ENCODE measurements at regions not wholly inside any gene's neighbourhood (a gene's known extent, or its start where the extent isn't known, plus 50 kb on each side); places are given as distances from the start of the nearest gene placed in this dataset.

DNA sequence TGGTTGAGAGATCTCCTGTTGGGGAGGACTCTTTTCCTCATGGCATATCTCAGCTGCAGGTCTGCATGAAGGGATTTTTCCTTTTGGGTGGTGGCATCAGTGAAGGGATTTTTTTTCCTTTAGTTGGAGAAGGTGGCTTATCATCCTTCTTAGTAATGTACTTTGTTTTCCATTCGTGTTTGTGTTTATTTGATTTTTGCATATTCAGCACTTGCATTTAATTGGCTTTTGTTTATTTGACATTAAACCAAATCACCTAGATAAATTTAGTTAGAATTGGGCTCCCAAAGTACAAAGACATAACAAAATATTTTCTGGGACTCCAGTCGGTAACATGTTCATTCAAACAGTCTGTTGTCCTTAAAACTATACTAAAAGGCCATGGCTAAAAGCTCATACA lies 56.2 kb upstream of the MANEA start:
- Histone ChIP-seq H3K27me3 (replicated peaks in 1 of 7) (no peaks in the 10 kb centered on the region), H3K4me1 (no peaks in the 10 kb centered on the region), H3K27ac (no peak overlapping the region), H3K36me3 (no peaks in the 10 kb centered on the region), H3K4me3 (no peak overlapping the region), H3K9me3 (peaks cover 0 to 9% (median 0%) of the 10 kb centered on the region in 8 donors)
- no peak for DNase-seq
- TF ChIP-seq POLR2AphosphoS5 (IDR thresholded peaks at IDR 0.05) (no peak), POLR2A (IDR thresholded peaks at IDR 0.05) (no peak)
- TF ChIP-seq, protein P1, sequence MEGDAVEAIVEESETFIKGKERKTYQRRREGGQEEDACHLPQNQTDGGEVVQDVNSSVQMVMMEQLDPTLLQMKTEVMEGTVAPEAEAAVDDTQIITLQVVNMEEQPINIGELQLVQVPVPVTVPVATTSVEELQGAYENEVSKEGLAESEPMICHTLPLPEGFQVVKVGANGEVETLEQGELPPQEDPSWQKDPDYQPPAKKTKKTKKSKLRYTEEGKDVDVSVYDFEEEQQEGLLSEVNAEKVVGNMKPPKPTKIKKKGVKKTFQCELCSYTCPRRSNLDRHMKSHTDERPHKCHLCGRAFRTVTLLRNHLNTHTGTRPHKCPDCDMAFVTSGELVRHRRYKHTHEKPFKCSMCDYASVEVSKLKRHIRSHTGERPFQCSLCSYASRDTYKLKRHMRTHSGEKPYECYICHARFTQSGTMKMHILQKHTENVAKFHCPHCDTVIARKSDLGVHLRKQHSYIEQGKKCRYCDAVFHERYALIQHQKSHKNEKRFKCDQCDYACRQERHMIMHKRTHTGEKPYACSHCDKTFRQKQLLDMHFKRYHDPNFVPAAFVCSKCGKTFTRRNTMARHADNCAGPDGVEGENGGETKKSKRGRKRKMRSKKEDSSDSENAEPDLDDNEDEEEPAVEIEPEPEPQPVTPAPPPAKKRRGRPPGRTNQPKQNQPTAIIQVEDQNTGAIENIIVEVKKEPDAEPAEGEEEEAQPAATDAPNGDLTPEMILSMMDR (IDR thresholded peaks at IDR 0.05 in 8 of 11, conservative IDR thresholded peaks at IDR 0.05 in 3 of 11) = no peak
- 60 to 81% (median 68%) methylated on average over 2 of the region's 2 CpGs for WGBS, 5 donors
- intact Hi-C loops (cut with DNase I; ENCODE audit: low total_unique reads) = no loop called here
